WERI-Rb-1 (cell line): ENCODE measurements at regions not wholly inside any gene's neighbourhood (a gene's known extent, or its start where the extent isn't known, plus 50 kb on each side); places are given as distances from the start of the nearest gene placed in this dataset.

ENCODE experiments used
- DNase-seq: peaks from one replicate; pipeline ENCODE4 v3.0.0-alpha.2; 2020
- H3K27ac ChIP-seq: fragments of 250-450 bp; sonication (Bioruptor Pico); 2 replicates; pipeline ENCODE4 v1.5.1; 2020; ENCODE audit warnings: mild to moderate bottlenecking, moderate library complexity
- H3K27me3 ChIP-seq: fragments of 250-450 bp; sonication (Bioruptor Pico); 2 replicates; pipeline ENCODE4 v1.5.1; 2021; ENCODE audit warnings: mild to moderate bottlenecking, low read depth, moderate library complexity; ENCODE audit not compliant: insufficient read depth, severe bottlenecking
- H3K36me3 ChIP-seq: fragments of 250-450 bp; sonication (Bioruptor Pico); 2 replicates; pipeline ENCODE4 v1.5.1; 2020; ENCODE audit warnings: mild to moderate bottlenecking, moderate library complexity
- H3K4me3 ChIP-seq: 2 replicates; pipeline ENCODE4 v1.5.1; 2011; ENCODE audit warnings: low read depth, mild to moderate bottlenecking, control low read depth, low read length
- H3K9me3 ChIP-seq: fragments of 250-450 bp; sonication (Bioruptor Pico); 2 replicates; pipeline ENCODE4 v1.5.1; 2021; ENCODE audit warnings: mild to moderate bottlenecking, moderate library complexity; ENCODE audit not compliant: severe bottlenecking
- TF ChIP-seq, protein P1 (sequence below): IDR thresholded peaks from 2 replicates; pipeline ENCODE4 v1.5.1; 2011; ENCODE audit warnings: low read depth, mild to moderate bottlenecking, control low read depth, inconsistent platforms, low read length

DNA sequence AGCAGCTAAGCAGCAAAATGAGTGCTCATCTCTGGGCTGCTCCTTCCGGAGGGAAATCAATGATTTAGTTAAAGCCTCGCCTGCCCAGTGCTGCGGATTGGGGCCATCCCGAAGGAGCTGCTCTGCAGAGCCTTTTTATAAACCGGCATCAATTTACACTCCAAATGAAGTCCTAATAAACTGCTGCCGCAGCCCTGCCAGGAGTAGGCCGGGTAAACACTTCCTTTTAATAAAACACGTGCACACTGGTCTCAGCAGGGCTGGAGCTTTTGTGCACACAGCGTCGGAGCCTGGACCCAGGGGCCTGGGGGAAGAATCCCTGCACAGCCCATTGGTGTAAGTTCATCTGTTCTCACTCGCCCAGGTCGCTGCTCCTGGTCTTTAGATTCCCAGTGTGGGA, 79.6 kb upstream of the HS3ST2 start:
- DNase-seq = no peak
- Histone ChIP-seq H3K36me3 (no peaks in the 10 kb centered on the region), H3K4me3 (no peak overlapping the region), H3K27me3 (no peaks in the 10 kb centered on the region), H3K9me3 (no peaks in the 10 kb centered on the region), H3K27ac (no peak overlapping the region)
- TF ChIP-seq, protein P1, sequence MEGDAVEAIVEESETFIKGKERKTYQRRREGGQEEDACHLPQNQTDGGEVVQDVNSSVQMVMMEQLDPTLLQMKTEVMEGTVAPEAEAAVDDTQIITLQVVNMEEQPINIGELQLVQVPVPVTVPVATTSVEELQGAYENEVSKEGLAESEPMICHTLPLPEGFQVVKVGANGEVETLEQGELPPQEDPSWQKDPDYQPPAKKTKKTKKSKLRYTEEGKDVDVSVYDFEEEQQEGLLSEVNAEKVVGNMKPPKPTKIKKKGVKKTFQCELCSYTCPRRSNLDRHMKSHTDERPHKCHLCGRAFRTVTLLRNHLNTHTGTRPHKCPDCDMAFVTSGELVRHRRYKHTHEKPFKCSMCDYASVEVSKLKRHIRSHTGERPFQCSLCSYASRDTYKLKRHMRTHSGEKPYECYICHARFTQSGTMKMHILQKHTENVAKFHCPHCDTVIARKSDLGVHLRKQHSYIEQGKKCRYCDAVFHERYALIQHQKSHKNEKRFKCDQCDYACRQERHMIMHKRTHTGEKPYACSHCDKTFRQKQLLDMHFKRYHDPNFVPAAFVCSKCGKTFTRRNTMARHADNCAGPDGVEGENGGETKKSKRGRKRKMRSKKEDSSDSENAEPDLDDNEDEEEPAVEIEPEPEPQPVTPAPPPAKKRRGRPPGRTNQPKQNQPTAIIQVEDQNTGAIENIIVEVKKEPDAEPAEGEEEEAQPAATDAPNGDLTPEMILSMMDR = no peak

DNA sequence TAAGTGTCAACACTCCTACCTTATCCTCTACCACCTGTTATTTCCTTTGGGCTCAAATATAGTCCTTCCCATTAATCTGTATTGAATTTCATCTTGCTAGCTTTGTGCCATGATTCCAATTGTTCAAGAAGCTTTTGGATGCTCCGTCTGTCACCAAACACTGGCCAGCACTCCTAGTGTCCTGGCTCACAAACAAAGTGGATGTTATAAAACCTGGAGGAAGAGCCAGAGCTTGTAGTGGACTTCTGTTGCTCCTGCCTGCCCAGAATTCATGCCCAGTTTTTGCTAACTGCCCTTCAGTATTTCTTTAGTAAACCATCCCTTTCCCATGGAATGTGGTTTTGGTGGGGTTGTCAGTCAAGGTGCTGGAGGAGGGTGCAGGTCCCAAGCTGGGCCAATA, 77.2 kb upstream of the HS3ST2 start:
- DNase-seq = peak; percentile 7
- no peaks in the 10 kb centered on the region for H3K9me3 ChIP-seq
- no peak overlapping the region for H3K4me3 ChIP-seq
- H3K36me3 ChIP-seq = no peaks in the 10 kb centered on the region
- no peaks in the 10 kb centered on the region for H3K27me3 ChIP-seq
- TF ChIP-seq, protein P1 = no peak
- H3K27ac ChIP-seq = no peak overlapping the region

DNA sequence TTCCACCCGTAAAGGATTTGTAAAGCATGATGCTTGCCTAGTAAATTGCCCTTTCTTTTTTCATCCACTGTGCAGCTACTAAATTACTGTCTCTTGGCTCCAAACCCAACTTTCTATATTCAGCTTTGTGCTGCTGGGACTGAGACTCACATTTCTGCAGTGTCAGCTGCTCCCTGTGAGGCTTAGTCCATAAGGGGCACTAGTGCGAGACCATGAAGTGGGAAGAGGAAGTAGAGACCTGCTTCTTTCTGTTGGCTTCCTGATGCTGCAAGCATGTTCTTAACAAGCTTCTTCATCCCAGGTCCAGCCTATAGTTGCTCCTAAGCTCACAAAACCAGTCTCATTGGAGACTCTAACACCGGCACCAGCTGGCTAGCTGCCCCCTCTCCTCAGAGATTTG, 74.9 kb upstream of the HS3ST2 start:
- Histone ChIP-seq H3K36me3 (no peaks in the 10 kb centered on the region), H3K27me3 (no peaks in the 10 kb centered on the region), H3K4me3 (no peak overlapping the region), H3K27ac (no peak overlapping the region), H3K9me3 (no peaks in the 10 kb centered on the region)
- TF ChIP-seq, protein P1 = no peak
- no peak for DNase-seq

DNA sequence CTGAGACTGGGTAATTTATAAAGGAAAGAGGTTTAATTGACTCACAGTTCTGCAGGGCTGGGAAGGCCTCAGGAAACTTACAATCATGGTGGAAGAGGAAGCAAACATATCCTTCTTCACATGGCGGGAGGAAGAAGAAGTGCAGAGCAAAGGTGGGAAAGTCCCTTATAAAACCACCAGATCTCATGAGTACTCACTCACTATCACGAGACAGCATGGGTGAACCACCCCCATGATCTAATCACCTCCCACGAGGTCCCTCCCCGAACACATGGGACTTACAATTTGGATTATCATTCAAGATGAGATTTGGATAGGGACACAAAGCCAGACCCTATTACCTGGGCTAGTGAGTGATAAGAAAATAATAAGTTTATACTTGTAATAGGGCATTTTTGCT, 70.6 kb upstream of the HS3ST2 start:
- Histone ChIP-seq H3K4me3 (no peak overlapping the region), H3K36me3 (no peaks in the 10 kb centered on the region), H3K27me3 (no peaks in the 10 kb centered on the region), H3K27ac (no peak overlapping the region), H3K9me3 (no peaks in the 10 kb centered on the region)
- DNase-seq = no peak
- TF ChIP-seq, protein P1 = no peak

DNA sequence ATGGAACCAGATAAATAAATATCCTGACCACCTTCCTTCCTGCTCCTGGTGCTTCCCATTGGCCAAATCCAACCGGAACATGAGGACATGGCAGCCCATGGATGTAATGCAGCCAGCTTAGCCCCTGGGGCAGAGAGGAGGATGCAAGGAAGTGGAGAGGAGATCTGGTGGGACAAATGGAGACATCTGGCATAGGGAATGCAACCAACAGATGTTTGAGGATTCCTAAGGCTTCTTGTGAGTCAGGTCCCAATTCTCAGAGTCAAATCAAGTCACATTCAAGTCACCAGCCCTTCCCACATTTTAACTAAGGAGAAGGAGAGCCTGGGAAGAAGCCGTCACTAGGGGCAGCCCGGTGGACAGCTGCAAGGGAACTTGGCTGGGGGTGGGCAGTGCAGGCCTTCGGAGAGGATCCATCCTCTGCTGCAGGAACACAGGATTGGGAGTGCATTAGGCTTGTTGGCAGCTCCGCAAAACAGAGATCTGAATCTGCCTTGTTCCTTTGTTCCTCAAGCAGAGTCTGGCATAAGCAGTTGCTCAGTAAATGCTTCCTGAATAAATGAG, 62.8 kb upstream of the HS3ST2 start:
- H3K27me3 ChIP-seq = no peaks in the 10 kb centered on the region
- no peaks in the 10 kb centered on the region for H3K9me3 ChIP-seq
- peak overlapping the region; percentile 69 for H3K27ac ChIP-seq
- TF ChIP-seq, protein P1 = no peak
- no peak for DNase-seq
- no peaks in the 10 kb centered on the region for H3K36me3 ChIP-seq
- no peak overlapping the region for H3K4me3 ChIP-seq

DNA sequence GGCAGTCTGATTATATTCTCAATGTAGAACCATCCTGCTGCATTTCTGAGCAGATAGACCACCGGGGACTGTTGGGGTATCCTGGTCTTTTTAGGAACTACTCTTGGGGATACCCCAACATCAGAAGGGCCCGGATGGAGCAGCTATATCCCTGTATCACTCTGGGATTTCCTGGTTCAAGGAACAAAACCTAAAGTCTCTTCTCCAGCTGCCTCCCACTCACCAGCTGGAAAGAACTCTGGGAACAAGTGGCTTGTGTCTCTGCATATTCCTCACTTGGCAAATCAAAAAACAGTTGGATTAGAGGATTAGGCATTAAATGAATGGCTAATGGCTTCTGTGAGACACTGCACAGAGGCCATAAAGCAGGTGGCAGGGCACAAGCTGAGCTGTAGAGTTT, 62.3 kb upstream of the HS3ST2 start:
- Histone ChIP-seq H3K4me3 (no peak overlapping the region), H3K9me3 (no peaks in the 10 kb centered on the region), H3K27me3 (no peaks in the 10 kb centered on the region), H3K36me3 (no peaks in the 10 kb centered on the region), H3K27ac (peak overlapping the region; percentile 69)
- TF ChIP-seq, protein P1 = no peak
- DNase-seq = peak; percentile 64
